SK-N-SH (cell line): ENCODE measurements at regions not wholly inside any gene's neighbourhood (a gene's known extent, or its start where the extent isn't known, plus 50 kb on each side); places are given as distances from the start of the nearest gene placed in this dataset.

Experiments used
- CTCF ChIA-PET: fragments of 300-600, 350-600 bp; formaldehyde crosslinking; extraction: SDS; loops from one replicate; lab custom pipeline; 2021; lab: Yijun Ruan, JAX
- POLR2A ChIA-PET: fragments of 350-600 bp; sonication (Branson Sonifier 250); formaldehyde crosslinking; extraction: SDS; loops from one replicate; lab custom pipeline; 2020; ENCODE audit warnings: antibody characterized with exemption, inconsistent platforms; lab: Yijun Ruan, JAX
- DNase-seq: peaks from one replicate; pipeline ENCODE4 v3.0.0; 2012
- H2AFZ ChIP-seq: fragments of 200-600 bp; sonication (generic); 2 replicates; pipeline ENCODE4 v1.8.1; 2016; ENCODE audit warnings: antibody characterized with exemption, mild to moderate bottlenecking, low read depth
- H3F3A ChIP-seq: fragments of 200-600 bp; sonication (generic); replicated peaks from 2 replicates; pipeline ENCODE3; 2016; ENCODE audit warnings: antibody characterized with exemption, mild to moderate bottlenecking; ENCODE audit not compliant: insufficient read depth
- H3K27ac ChIP-seq, 2 experiments: fragments of 200-500 bp in 1 of 2; fragments of 200-600 bp in 1 of 2; sonication (Bioruptor generic) in 1 of 2; sonication (generic), shearing (Covaris generic) in 1 of 2; 2 replicates each; pipeline versions ENCODE4 v1.5.1 to v1.6.1; 2014 to 2016; ENCODE audit warnings: low read depth in 2 of 2, inconsistent platforms in 1 of 2, low read length in 1 of 2, mild to moderate bottlenecking in 1 of 2, mixed read lengths in 1 of 2
- H3K27me3 ChIP-seq: fragments of 200-600 bp; sonication (generic), shearing (Covaris generic); 2 replicates; pipeline ENCODE4 v1.6.1; 2016; ENCODE audit warnings: mixed run types; ENCODE audit not compliant: insufficient read depth
- H3K36me3 ChIP-seq, 2 experiments: fragments of 200-500 bp in 1 of 2; fragments of 200-600 bp in 1 of 2; sonication (Bioruptor generic) in 1 of 2; sonication (generic) in 1 of 2; replicated peaks in 1 of 2; 2 replicates each; pipeline versions ENCODE3 to v1.5.1; 2014 to 2016; ENCODE audit warnings: low read length in 1 of 2, mild to moderate bottlenecking in 1 of 2; ENCODE audit not compliant: insufficient read depth in 2 of 2, control insufficient read depth in 1 of 2
- H3K4me1 ChIP-seq, 2 experiments: fragments of 200-500 bp in 1 of 2; fragments of 200-600 bp in 1 of 2; sonication (Bioruptor generic) in 1 of 2; sonication (generic), shearing (Covaris generic) in 1 of 2; 2 replicates each; pipeline versions ENCODE4 v1.5.1 to v1.6.1; 2014 to 2016; ENCODE audit warnings: low read depth in 1 of 2, low read length in 1 of 2, mixed run types in 1 of 2; ENCODE audit not compliant: insufficient read depth in 2 of 2, control insufficient read depth in 1 of 2
- H3K4me2 ChIP-seq: fragments of 200-600 bp; sonication (generic), shearing (Covaris generic); 2 replicates; pipeline ENCODE4 v1.6.1; 2017; ENCODE audit warnings: mixed run types
- H3K4me3 ChIP-seq, 2 experiments: fragments of 200-500 bp in 1 of 2; fragments of 200-600 bp in 1 of 2; sonication (Bioruptor generic) in 1 of 2; sonication (generic), shearing (Covaris generic) in 1 of 2; 2 replicates each; pipeline versions ENCODE4 v1.5.1 to v1.8.1; 2014 to 2016; ENCODE audit warnings: low read depth in 2 of 2, inconsistent platforms in 1 of 2, low read length in 1 of 2, mild to moderate bottlenecking in 1 of 2, mixed read lengths in 1 of 2, moderate library complexity in 1 of 2
- H3K79me2 ChIP-seq: fragments of 200-600 bp; sonication (generic); 2 replicates; pipeline ENCODE4 v1.8.1; 2017; ENCODE audit warnings: mild to moderate bottlenecking; ENCODE audit not compliant: insufficient read depth
- H3K9ac ChIP-seq: fragments of 200-600 bp; sonication (generic); 2 replicates; pipeline ENCODE4 v1.6.1; 2017; ENCODE audit warnings: mixed run types
- H3K9me2 ChIP-seq: fragments of 200-600 bp; sonication (generic); 2 replicates; pipeline ENCODE4 v1.6.1; 2017; ENCODE audit warnings: mixed run types
- H3K9me3 ChIP-seq: fragments of 200-600 bp; sonication (generic); 2 replicates; pipeline ENCODE4 v1.6.1; 2017; ENCODE audit warnings: mixed run types, mild to moderate bottlenecking, moderate library complexity
- H4K20me1 ChIP-seq: fragments of 200-600 bp; sonication (generic); 2 replicates; pipeline ENCODE4 v1.6.1; 2017; ENCODE audit warnings: mild to moderate bottlenecking, mixed run types; ENCODE audit not compliant: insufficient read depth
- CHD2 ChIP-seq: fragments of 150-350 bp; IDR thresholded peaks from 2 replicates; pipeline ENCODE4 v1.6.1; 2018; ENCODE audit warnings: low read length; ENCODE audit not compliant: partially characterized antibody
- CTCF ChIP-seq: fragments of 200-600 bp; sonication (generic); IDR thresholded peaks from 2 replicates; pipeline ENCODE4 v1.6.1; 2017; ENCODE audit warnings: antibody characterized with exemption, mild to moderate bottlenecking, moderate library complexity
- ELF1 ChIP-seq: IDR thresholded peaks from 2 replicates; pipeline ENCODE4 v1.4.0; 2012
- EZH2phosphoT487 ChIP-seq: fragments of 200-600 bp; sonication (generic); IDR thresholded peaks from 2 replicates; pipeline ENCODE4 v1.6.1; 2017; ENCODE audit warnings: low read depth, mixed run types, mild to moderate bottlenecking, antibody characterized with exemption, moderate library complexity, borderline replicate concordance
- FOSL2 ChIP-seq: IDR thresholded peaks from 2 replicates; pipeline ENCODE4 v1.4.0; 2012; ENCODE audit warnings: low read depth, mild to moderate bottlenecking, moderate library complexity, borderline replicate concordance
- FOXM1 ChIP-seq: IDR thresholded peaks from 2 replicates; pipeline ENCODE4 v1.4.0; 2012; ENCODE audit warnings: low read depth, mild to moderate bottlenecking
- GATA2 ChIP-seq: sonication (generic); formaldehyde crosslinking; IDR thresholded peaks from 2 replicates; pipeline ENCODE4 v1.5.0; 2020; ENCODE audit warnings: mild to moderate bottlenecking, missing genetic modification reagents
- IRF3 ChIP-seq: fragments of 150-350 bp; IDR thresholded peaks from 2 replicates; pipeline ENCODE4 v1.6.1; 2016; ENCODE audit warnings: mild to moderate bottlenecking, low read depth, low read length
- PBX3 ChIP-seq: IDR thresholded peaks from 2 replicates; pipeline ENCODE4; 2012
- POLR2AphosphoS5 ChIP-seq: IDR thresholded peaks from 2 replicates; pipeline ENCODE4 v1.6.1; 2012; ENCODE audit warnings: low read depth, low read length
- REST ChIP-seq: IDR thresholded peaks from 2 replicates; pipeline ENCODE4 v1.6.1; 2012; ENCODE audit warnings: mild to moderate bottlenecking, low read depth, low read length, moderate library complexity
- RFX5 ChIP-seq: IDR thresholded peaks from 2 replicates; pipeline ENCODE4 v1.6.1; 2012; ENCODE audit warnings: mild to moderate bottlenecking, improper control_type of control experiment, low read length
- TEAD4 ChIP-seq: IDR thresholded peaks from 2 replicates; pipeline ENCODE4 v1.4.0; 2012; ENCODE audit warnings: mild to moderate bottlenecking, borderline replicate concordance; ENCODE audit not compliant: insufficient read depth
- YY1 ChIP-seq: IDR thresholded peaks from 2 replicates; pipeline ENCODE4 v1.4.0; 2012; ENCODE audit warnings: low read depth, mild to moderate bottlenecking
- ZBTB33 ChIP-seq: IDR thresholded peaks from 2 replicates; pipeline ENCODE4 v1.4.0; 2012; ENCODE audit warnings: low read depth, borderline replicate concordance
- WGBS: methylation state at CpG from one replicate; pipeline ENCODE4 v1.1.6; 2017; ENCODE audit warnings: low lambda C conversion rate; 5-methylcytosine and 5-hydroxymethylcytosine counted together

GRCh38 chr15:26129852-26130251, 266.7 kb upstream of the ATP10A start:
- 19% methylated on average over 5 of the region's 5 CpGs for WGBS
- CTCF ChIA-PET = no interaction called here

GRCh38 chr15:26128611-26129140, 265.5 kb upstream of the ATP10A start:
- TF ChIP-seq REST = no peak
- no peak for TF ChIP-seq YY1
- no peak for TF ChIP-seq GATA2
- no peak for TF ChIP-seq EZH2phosphoT487
- TF ChIP-seq IRF3 = no peak
- no peak for TF ChIP-seq ZBTB33
- 45% methylated on average over 5 of the region's 7 CpGs for WGBS
- H3F3A ChIP-seq = no peaks in the 10 kb centered on the region
- H3K36me3 ChIP-seq = no peaks in the 10 kb centered on the region
- no peaks in the 10 kb centered on the region for H3K79me2 ChIP-seq
- H3K4me2 ChIP-seq = no peak overlapping the region
- no peak overlapping the region for H3K9ac ChIP-seq
- CTCF ChIA-PET = interaction anchor here (0.8 kb wide), 1 partner anchor 19 kb away, joined by 3 read pairs; no protein-coding TSS in a partner anchor
- H3K27me3 ChIP-seq = no peaks in the 10 kb centered on the region
- H3K4me1 ChIP-seq = no peaks in the 10 kb centered on the region
- H2AFZ ChIP-seq = no peak overlapping the region
- no peaks in the 10 kb centered on the region for H4K20me1 ChIP-seq
- H3K4me3 ChIP-seq = no peak overlapping the region
- H3K27ac ChIP-seq = no peak overlapping the region
- no peaks in the 10 kb centered on the region for H3K9me2 ChIP-seq
- POLR2A ChIA-PET = no interaction called here
- DNase-seq = no peak
- no peaks in the 10 kb centered on the region; the same call in 1 of the 2 replicates for H3K9me3 ChIP-seq

More at GRCh38 chr15:26129852-26130251, 266.7 kb upstream of the ATP10A start:
- Histone ChIP-seq H3K4me1 (no peaks in the 10 kb centered on the region), H2AFZ (no peak overlapping the region), H3K4me2 (no peak overlapping the region), H3K4me3 (no peak overlapping the region), H3K9me3 (no peaks in the 10 kb centered on the region; the same call in 1 of the 2 replicates), H3K27me3 (no peaks in the 10 kb centered on the region), H3K36me3 (no peaks in the 10 kb centered on the region), H4K20me1 (no peaks in the 10 kb centered on the region), H3K9ac (no peak overlapping the region), H3K79me2 (no peaks in the 10 kb centered on the region), H3K9me2 (no peaks in the 10 kb centered on the region), H3F3A (no peaks in the 10 kb centered on the region), H3K27ac (no peak overlapping the region)
- POLR2A ChIA-PET = no interaction called here
- no peak for DNase-seq
- TF ChIP-seq CTCF (no peak), PBX3 (no peak), RFX5 (no peak), FOXM1 (no peak), YY1 (no peak), FOSL2 (no peak), ELF1 (no peak), TEAD4 (no peak), POLR2AphosphoS5 (no peak), CHD2 (no peak)
